Vagina (tissue), 2 donors: ENCODE measurements at regions not wholly inside any gene's neighbourhood (a gene's known extent, or its start where the extent isn't known, plus 50 kb on each side); places are given as distances from the start of the nearest gene placed in this dataset.

Source experiments
- DNase-seq, 2 donors: peaks; one replicate each; pipeline ENCODE4 v3.0.0-alpha.2; 2017; ENCODE audit errors: extremely low spot score in 2 of 2
- H3K27ac ChIP-seq: fragments of 200-600 bp; sonication (generic); one replicate; pipeline ENCODE4 v1.5.1; 2019
- H3K27me3 ChIP-seq: fragments of 200-600 bp; sonication (generic); one replicate; pipeline ENCODE4 v1.5.1; 2019
- H3K36me3 ChIP-seq, 2 donors: fragments of 200-600 bp; sonication (generic); one replicate each; pipeline ENCODE4 v1.5.1; 2017 to 2019
- H3K4me1 ChIP-seq: fragments of 200-600 bp; sonication (generic); one replicate; pipeline ENCODE4 v1.5.1; 2019
- H3K4me3 ChIP-seq, 2 donors: fragments of 200-600 bp; sonication (generic); 1 replicate in 1 of 2; 2 replicates in 1 of 2; pipeline ENCODE4 v1.5.1; 2016 to 2019
- H3K9me3 ChIP-seq: fragments of 200-600 bp; sonication (generic); one replicate; pipeline ENCODE4 v1.5.1; 2019
- POLR2A ChIP-seq, 2 donors: fragments of 450-650 bp; IDR thresholded peaks; one replicate each; pipeline ENCODE4 v1.6.1; 2017; ENCODE audit warnings: antibody characterized with exemption in 2 of 2, mild to moderate bottlenecking in 2 of 2, moderate library complexity in 2 of 2
- POLR2AphosphoS5 ChIP-seq, 2 donors: sonication (generic); formaldehyde crosslinking; IDR thresholded peaks; one replicate each; pipeline ENCODE4 v1.9.0; 2017; ENCODE audit warnings: antibody characterized with exemption in 2 of 2, mild to moderate bottlenecking in 2 of 2, low read depth in 1 of 2; ENCODE audit not compliant: insufficient read depth in 1 of 2
- intact Hi-C: fragments of 100-400 bp; cut with DNase I; formaldehyde crosslinking; loops from one replicate; pipeline ENCODE4 v1.15.1; 2023
- TF ChIP-seq, protein P1 (sequence below), 3 experiments: fragments of 450-650 bp in 2 of 3; fragments of 200-600 bp in 1 of 3; sonication (generic) in 1 of 3; IDR thresholded peaks; one replicate each; pipeline ENCODE4 v1.5.1; 2017 to 2019; ENCODE audit warnings: antibody characterized with exemption in 3 of 3, mild to moderate bottlenecking in 2 of 3, moderate library complexity in 2 of 3

GRCh38 chr3:106086636-106087035, 217.8 kb upstream of the CBLB start:
- Histone ChIP-seq H3K4me3 (no peak overlapping the region), H3K4me1 (peaks cover 12% of the 10 kb centered on the region), H3K27ac (peak overlapping the region; percentile 5), H3K27me3 (no peaks in the 10 kb centered on the region), H3K36me3 (no peaks in the 10 kb centered on the region), H3K9me3 (no peaks in the 10 kb centered on the region)
- TF ChIP-seq, protein P1, sequence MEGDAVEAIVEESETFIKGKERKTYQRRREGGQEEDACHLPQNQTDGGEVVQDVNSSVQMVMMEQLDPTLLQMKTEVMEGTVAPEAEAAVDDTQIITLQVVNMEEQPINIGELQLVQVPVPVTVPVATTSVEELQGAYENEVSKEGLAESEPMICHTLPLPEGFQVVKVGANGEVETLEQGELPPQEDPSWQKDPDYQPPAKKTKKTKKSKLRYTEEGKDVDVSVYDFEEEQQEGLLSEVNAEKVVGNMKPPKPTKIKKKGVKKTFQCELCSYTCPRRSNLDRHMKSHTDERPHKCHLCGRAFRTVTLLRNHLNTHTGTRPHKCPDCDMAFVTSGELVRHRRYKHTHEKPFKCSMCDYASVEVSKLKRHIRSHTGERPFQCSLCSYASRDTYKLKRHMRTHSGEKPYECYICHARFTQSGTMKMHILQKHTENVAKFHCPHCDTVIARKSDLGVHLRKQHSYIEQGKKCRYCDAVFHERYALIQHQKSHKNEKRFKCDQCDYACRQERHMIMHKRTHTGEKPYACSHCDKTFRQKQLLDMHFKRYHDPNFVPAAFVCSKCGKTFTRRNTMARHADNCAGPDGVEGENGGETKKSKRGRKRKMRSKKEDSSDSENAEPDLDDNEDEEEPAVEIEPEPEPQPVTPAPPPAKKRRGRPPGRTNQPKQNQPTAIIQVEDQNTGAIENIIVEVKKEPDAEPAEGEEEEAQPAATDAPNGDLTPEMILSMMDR (IDR thresholded peaks at IDR 0.05), result no peak
- TF ChIP-seq POLR2A (IDR thresholded peaks at IDR 0.05) (no peak), POLR2AphosphoS5 (IDR thresholded peaks at IDR 0.05; ENCODE audit: insufficient read depth in 1 of 2, low read depth in 1 of 2) (no peak)
- no peak for DNase-seq
- intact Hi-C loops, result no loop called here

DNA sequence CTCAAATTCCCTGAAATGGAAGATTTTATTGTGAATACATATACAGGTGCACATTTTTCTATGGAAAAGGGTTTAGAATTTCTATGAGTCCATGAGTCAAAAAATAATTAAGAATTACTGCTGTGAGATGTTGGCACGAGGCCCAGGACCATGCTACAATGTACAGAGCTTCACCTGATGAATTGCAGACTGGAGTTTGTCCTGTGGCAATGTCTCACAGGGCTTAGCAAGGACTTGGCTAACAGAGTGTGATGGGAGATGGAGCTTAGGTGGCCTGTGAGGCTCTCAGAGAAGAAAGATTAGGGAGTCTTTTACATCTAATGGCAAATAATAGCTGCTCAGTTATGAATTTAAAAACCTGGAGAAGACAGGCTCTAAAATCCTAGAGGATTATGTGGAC, 219.5 kb upstream of the CBLB start:
- Histone ChIP-seq H3K27me3 (no peaks in the 10 kb centered on the region), H3K9me3 (no peaks in the 10 kb centered on the region), H3K36me3 (no peaks in the 10 kb centered on the region), H3K4me3 (no peak overlapping the region), H3K27ac (no peak overlapping the region), H3K4me1 (no peaks in the 10 kb centered on the region)
- TF ChIP-seq POLR2A (IDR thresholded peaks at IDR 0.05), result no peak
- TF ChIP-seq, protein P1 (IDR thresholded peaks at IDR 0.05), result no peak
- TF ChIP-seq POLR2AphosphoS5 (IDR thresholded peaks at IDR 0.05; ENCODE audit: insufficient read depth in 1 of 2, low read depth in 1 of 2), result no peak
- DNase-seq, result no peak
- intact Hi-C loops, result no loop called here

GRCh38 chr3:106088899-106089298, 220.1 kb upstream of the CBLB start:
- DNase-seq, result no peak
- no peaks in the 10 kb centered on the region for H3K27me3 ChIP-seq
- no peak overlapping the region for H3K4me3 ChIP-seq
- no peaks in the 10 kb centered on the region for H3K4me1 ChIP-seq
- intact Hi-C loops, result no loop called here
- TF ChIP-seq POLR2A (IDR thresholded peaks at IDR 0.05), result no peak
- TF ChIP-seq, protein P1 (IDR thresholded peaks at IDR 0.05), result no peak
- TF ChIP-seq POLR2AphosphoS5 (IDR thresholded peaks at IDR 0.05; ENCODE audit: insufficient read depth in 1 of 2, low read depth in 1 of 2), result no peak
- no peaks in the 10 kb centered on the region for H3K9me3 ChIP-seq
- no peak overlapping the region for H3K27ac ChIP-seq
- no peaks in the 10 kb centered on the region for H3K36me3 ChIP-seq

- H3K27ac ChIP-seq, result no peak overlapping the region
- H3K4me3 ChIP-seq, result no peak overlapping the region
Observed at GRCh38 chr3:106089806-106090205, 221.0 kb upstream of the CBLB start.

DNA sequence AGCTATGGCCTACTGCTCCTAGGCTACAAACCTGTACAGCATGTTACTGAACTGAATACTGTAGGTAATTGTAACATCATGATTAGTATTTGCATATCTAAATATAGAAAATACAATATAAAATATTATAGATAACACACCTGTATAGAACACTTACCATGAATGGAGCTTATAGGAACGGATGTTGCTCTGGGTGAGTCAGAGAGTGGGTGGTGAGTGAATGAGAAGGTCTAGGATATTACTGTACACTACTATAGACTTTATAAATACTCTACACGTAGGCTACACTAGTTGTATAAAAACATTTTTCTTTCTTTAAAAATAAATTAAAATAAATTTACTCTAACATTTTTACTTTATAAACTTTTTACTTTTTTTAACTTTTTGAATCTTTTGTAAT, 224.0 kb upstream of the CBLB start:
- TF ChIP-seq, protein P1 (IDR thresholded peaks at IDR 0.05), result no peak
- TF ChIP-seq POLR2A (IDR thresholded peaks at IDR 0.05), result no peak
- intact Hi-C loops, result no loop called here
- H3K4me1 ChIP-seq, result no peaks in the 10 kb centered on the region

More at GRCh38 chr3:106089806-106090205, 221.0 kb upstream of the CBLB start:
- no peaks in the 10 kb centered on the region for H3K4me1 ChIP-seq
- DNase-seq, result no peak
- TF ChIP-seq, protein P1 (IDR thresholded peaks at IDR 0.05), result no peak
- TF ChIP-seq POLR2A (IDR thresholded peaks at IDR 0.05), result no peak
- no peak for TF ChIP-seq POLR2AphosphoS5 (IDR thresholded peaks at IDR 0.05; ENCODE audit: insufficient read depth in 1 of 2, low read depth in 1 of 2)
- intact Hi-C loops, result no loop called here
- no peaks in the 10 kb centered on the region for H3K36me3 ChIP-seq
- no peaks in the 10 kb centered on the region for H3K9me3 ChIP-seq
- no peaks in the 10 kb centered on the region for H3K27me3 ChIP-seq

More for the DNA sequence above, 224.0 kb upstream of the CBLB start:
- DNase-seq, result no peak
- no peaks in the 10 kb centered on the region for H3K9me3 ChIP-seq
- no peak overlapping the region for H3K27ac ChIP-seq
- no peaks in the 10 kb centered on the region for H3K27me3 ChIP-seq
- H3K4me3 ChIP-seq, result no peak overlapping the region
- H3K36me3 ChIP-seq, result no peaks in the 10 kb centered on the region
